ENCODE measurements at regions not wholly inside any gene's neighbourhood (a gene's known extent, or its start where the extent isn't known, plus 50 kb on each side); places are given as distances from the start of the nearest gene placed in this dataset.

DNA sequence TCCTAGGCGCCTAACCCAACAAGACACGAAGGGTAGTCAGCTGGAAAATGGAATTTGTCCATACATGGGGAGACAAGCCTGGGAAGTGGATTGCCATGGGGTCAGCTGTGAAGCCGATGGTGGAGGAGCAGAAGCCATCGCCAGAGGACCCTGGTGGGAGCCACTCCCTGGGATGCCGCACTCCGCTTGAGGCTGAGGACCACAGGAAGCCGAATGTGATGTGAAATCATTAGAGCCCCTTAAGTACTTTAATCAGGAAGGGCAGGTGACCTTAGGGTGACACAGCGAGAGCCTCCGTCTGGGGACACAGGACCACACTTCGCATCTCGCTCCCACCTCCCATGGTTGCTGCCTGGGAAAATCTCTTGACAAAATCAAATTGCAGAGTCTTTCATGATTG lies 614.6 kb upstream of the MGMT start:
- TF ChIP-seq, protein P1, sequence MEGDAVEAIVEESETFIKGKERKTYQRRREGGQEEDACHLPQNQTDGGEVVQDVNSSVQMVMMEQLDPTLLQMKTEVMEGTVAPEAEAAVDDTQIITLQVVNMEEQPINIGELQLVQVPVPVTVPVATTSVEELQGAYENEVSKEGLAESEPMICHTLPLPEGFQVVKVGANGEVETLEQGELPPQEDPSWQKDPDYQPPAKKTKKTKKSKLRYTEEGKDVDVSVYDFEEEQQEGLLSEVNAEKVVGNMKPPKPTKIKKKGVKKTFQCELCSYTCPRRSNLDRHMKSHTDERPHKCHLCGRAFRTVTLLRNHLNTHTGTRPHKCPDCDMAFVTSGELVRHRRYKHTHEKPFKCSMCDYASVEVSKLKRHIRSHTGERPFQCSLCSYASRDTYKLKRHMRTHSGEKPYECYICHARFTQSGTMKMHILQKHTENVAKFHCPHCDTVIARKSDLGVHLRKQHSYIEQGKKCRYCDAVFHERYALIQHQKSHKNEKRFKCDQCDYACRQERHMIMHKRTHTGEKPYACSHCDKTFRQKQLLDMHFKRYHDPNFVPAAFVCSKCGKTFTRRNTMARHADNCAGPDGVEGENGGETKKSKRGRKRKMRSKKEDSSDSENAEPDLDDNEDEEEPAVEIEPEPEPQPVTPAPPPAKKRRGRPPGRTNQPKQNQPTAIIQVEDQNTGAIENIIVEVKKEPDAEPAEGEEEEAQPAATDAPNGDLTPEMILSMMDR (IDR thresholded peaks at IDR 0.05; ENCODE audit: low read depth, low read length), result no peak
- TF ChIP-seq EZH2phosphoT487 (IDR thresholded peaks at IDR 0.05; ENCODE audit: low read depth), result no peak

All from OCI-LY3 (cell line).